ENCODE measurements at regions not wholly inside any gene's neighbourhood (a gene's known extent, or its start where the extent isn't known, plus 50 kb on each side); places are given as distances from the start of the nearest gene placed in this dataset.

DNA sequence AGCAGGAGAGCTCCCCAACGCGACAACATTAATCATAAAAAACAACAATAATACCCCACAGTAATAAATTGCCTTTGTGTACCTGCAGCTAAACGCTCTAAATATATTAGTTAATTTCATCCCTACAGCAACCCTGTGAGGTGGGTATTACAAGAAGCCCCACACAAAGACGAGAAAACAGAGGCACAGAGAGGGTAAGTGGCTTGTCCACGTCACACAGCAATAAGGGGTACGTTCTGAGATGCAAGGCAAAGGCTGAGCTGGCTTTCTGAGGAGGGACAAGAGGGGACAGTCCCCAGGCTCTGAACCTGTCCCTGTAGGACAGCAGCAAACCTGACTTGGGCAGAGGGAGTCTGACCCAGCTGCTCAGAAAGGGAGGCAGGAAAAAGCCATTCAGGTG is 78.2 kb downstream of the NCOR2 start:
- no peak for DNase-seq

GRCh38 chr12:124488520-124488919 is 78.9 kb downstream of the NCOR2 start:
- no peak for DNase-seq

- DNase-seq, result no peak
Observed at GRCh38 chr12:124487834-124488165, 79.6 kb downstream of the NCOR2 start.

GRCh38 chr12:124487066-124487833 is 80.2 kb downstream of the NCOR2 start:
- DNase-seq, result no peak

DNA sequence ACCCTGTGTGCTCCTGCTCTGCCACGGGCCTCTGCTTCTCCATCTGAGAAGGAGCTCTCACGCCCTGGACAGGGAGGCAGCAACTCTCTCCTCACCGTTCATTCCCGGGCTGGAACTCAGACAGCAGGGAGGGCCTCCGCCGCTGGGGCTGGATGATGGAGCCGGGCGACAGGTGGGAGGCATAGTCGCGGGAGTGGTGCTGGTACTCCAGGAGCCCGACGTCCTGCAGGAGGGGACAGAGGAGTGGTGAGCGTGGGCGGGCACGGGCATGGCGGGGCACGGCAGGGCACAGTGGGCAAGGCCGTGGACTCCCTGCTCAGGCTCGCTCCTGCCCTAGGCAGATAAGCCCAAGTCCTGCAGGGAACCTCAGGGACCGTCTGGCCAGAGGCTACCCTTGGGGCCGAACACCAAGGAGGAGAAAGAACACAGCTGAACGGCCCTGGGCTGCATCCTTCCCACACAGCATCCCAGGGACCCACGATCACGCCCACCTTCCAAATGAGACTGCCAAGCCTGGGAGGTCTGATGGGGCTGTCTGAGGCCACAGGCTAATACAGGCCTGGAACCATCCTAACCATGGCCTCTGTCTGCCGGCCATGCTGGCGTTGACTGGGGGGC is 81.0 kb downstream of the NCOR2 start:
- DNase-seq, result no peak

- DNase-seq, result no peak
Observed at GRCh38 chr12:124485371-124485770, 82.0 kb downstream of the NCOR2 start.

DNA sequence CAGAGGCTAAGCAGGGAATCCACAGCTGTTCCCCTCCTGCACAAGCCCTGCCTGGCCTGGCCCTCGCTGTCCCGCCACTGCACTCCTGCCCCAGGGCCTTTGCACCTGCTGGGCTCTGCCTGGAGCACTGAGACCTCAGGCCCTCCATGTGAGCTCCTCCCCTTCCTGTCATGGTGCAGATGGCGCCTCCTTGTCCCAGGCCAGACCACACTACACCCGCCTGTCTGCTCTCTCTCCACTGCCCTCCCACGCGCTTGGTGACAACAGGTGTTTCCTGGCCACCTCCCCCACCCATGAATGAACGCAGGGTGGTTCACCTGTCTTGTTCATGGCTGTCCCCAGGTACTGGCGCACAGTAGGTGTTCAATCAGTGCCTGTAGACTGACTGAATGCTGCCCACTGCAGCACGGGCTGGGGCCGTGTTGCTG is 82.9 kb downstream of the NCOR2 start:
- DNase-seq, result no peak

DNA sequence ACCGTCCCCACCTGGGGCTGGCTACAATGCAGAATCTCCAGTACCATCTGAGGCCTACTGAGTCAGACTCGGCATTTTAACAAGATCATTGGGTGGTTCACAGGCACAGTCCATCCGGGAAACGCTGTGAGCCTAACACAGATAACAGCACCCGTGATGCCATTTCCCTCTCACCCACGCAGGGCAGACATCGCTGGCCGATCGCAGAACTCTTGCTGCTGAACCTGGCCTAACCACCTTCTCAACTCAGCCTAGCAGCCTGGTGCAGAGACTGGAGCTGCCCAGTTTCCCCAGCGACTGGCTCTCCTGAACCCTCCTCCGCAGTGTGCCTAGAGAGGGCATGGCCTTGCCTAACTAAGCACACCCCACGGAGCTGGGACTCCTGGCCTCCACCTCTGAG is 83.3 kb downstream of the NCOR2 start:
- DNase-seq, result no peak

DNA sequence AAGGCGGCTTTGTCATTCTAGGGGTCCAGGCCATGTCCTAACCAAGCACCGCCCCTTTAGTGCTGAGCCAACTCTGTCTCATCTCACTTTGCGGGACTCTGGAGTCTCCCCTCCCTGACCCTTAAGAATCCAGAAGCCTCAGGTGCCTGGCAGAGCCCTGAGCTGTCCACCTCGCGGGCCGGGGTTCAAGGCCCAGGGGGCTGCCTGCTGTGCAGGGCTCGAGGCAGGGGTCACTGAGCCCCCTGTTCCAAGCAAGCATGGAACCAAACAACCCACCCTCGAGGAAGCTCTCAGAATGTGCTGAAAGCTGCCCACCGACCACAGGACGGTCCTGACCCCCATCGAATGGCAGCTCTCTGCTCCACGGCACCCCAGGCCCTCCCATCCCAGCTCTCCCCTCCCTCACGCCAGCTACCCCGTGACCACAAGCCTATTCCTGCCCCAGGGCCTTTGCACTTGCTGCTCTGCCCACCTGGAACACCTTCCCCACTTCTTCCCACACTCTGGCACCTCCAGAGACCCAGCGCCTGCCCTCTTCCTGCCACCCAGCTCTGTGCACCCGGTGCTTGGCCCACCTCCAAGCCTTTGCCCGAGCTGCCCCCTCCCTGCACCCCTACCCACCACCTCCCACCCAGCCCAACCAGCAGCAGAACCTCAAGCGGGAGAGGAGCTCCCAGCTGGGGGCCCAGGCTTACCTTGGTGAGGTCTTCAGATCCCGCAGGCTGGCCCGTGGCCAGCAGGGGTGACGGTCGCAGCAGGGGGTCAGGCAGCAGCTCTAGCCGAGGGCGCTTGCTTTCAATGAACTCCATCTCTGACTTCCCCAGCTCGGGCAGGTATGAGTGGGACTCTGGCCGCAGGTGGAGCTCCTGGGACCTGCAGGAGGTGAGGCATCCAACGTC is 84.3 kb downstream of the NCOR2 start:
- DNase-seq, result no peak

- no peak for DNase-seq
Observed at GRCh38 chr12:124482567-124482893, 84.9 kb downstream of the NCOR2 start.

- no peak for DNase-seq
Observed at GRCh38 chr12:124481772-124482566, 85.4 kb downstream of the NCOR2 start.

- no peak for DNase-seq
Observed at GRCh38 chr12:124481257-124481750, 86.1 kb downstream of the NCOR2 start.

DNA sequence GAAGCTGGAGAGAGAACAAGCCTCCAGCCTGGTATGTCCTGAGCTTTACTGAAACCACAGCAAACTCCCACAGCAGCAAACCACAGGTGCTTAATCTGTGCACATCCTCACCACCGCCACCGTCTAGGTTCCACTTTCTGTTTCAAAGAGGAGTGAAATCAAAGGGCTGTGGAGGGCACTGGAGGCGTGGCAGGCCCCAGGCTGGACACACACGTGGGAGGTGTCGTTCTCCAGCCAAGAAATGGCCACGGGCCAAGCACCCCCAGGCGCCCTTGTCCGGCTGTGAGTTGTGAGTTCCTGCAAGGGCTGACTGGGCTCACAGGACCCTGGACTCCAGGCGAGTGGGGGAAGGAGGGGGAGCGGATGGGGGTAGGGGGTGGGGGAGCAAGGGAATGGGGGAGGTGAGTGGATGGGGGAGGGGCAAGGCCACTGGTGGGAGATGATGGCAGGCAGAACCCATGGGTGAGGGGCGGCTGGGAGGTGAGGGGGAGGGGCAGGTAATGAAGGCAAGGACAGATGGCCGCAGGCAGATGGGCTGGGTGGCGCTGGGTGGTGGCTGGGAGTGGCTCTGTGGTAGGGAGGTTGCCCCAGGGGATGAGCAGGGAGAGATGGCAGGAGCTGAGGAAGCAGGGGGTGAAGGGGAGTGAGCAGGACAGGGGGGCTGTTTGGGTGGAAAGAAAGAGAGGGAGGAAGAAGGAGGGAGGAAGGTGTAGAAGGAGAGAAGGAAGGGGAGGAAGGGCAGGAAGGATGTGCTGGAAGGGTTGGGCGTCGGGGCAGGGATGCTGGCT is 86.7 kb downstream of the NCOR2 start:
- DNase-seq, result peak in 1 of 2 donors; percentile 28

DNA sequence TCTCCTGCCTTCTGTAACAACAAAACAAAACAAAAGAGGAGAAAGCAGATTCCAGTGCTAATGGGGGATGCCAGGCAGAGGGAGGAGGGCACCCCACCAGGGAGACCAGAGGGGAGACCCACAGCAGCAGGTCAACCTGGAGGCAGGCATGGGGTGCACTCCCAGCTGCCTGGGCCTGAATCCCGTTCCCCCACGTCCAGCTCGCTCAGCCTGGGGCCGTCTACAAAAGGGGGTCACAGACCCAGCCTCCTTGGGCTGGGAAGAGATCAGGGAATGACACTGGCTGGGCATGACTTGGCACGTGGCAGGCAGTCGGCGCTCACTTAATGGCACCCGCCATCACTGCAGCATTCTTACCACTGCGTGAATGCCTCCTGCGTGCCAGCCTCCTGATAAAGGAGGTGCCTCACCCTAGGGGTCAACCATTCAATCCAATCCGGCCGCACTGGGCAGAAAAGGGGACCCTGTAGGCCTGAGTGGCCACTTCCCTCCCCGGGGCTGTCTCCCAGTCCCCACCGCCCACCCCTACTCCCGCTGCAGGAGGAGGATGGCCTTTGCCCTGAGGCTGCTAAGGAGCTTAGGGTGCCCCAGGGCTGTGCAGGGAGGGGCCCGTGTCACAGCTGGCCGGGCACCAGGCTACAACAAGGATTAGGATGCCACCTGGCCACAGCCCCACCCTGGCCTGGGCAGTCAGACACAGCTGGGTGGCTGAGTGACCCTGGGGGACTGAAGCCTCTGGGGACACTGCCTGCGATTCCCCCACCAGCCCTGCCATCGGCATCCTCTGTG is 87.5 kb downstream of the NCOR2 start:
- DNase-seq, result no peak

DNA sequence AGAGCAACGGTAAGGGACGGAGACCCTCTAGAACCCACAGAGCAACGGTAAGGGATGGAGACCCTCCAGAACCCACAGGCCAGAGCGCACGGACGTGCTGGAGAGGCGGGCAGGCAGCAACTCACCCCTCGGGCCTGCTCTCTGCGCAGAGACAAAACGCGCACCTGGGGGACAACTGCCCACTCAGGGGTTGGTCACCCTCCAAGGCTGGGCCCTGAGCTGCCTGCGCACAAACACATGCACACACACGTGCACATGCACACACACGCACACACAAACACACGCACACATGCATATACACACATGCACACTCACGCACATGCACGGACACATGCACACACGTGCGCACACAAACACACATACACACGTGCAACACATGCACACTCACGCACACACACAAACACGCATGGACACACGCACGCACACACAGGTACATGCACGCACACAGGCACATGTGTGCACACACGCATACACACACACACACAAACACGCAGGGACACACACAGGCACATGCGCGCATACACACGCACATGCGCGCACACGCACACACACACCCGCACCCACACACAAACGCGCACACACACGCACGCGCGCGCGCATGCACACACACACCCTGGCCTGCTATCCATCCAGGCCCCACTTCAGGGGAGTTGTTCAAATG is 88.3 kb downstream of the NCOR2 start:
- no peak for DNase-seq

- no peak for DNase-seq
Observed at GRCh38 chr12:124478416-124478815, 89.0 kb downstream of the NCOR2 start.

DNA sequence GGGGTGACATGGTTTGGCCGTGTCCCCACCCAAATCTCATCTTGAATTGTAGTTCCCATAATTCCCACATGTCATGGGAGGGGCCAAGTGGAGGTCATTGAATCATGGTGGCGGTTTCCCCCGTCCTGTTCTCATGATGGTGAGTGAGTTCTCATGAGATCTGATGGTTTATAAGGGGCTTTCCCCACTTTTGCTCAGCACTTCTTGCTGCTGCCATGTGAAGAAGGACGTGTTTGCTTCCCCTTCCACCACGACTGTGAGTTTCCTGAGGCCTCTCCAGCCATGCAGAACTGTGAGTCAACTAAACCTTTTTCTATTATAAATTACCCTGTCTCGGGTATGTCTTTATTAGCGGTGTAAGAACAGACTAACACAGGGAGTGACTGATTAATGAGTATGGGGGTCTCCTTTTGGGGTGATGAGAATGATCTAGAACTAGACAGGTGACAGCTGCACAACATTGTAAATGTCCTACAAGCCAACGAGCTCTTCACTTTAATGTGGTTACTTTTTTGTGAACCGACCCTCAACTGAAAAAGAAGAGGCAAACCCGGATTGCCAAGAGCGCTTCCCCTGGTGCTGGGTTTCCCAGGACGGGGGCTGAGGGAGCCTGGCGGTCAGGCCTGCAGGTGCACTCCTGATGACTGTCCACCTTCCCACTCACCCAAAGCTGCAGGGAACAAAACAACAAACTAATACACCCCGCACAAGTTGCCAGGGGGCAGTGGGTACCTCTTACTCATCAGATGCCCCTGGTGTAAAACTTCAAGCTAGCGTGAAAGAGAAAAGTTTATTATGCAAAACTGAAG is 90.1 kb downstream of the NCOR2 start:
- peak; percentile 56 to 63 for DNase-seq

DNA sequence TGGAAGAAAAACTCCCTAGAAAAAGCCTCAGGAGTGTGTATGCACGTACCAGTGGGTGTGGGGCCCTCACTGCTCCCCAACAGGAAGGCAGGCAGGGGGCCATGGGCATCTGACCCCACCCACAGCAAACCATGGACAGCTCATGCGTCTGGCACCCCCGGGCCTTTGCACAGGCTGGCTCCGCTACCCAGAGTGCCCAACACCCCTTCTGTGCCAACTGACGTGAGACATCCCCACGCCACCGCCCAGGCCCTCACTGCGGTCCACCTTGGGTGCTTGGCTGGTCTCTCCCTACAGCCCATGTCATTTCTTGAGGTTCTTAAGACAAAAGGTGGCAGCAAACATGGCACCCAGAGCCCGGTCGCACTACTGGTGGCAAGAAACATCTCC is 91.4 kb downstream of the NCOR2 start:
- DNase-seq, result no peak

DNA sequence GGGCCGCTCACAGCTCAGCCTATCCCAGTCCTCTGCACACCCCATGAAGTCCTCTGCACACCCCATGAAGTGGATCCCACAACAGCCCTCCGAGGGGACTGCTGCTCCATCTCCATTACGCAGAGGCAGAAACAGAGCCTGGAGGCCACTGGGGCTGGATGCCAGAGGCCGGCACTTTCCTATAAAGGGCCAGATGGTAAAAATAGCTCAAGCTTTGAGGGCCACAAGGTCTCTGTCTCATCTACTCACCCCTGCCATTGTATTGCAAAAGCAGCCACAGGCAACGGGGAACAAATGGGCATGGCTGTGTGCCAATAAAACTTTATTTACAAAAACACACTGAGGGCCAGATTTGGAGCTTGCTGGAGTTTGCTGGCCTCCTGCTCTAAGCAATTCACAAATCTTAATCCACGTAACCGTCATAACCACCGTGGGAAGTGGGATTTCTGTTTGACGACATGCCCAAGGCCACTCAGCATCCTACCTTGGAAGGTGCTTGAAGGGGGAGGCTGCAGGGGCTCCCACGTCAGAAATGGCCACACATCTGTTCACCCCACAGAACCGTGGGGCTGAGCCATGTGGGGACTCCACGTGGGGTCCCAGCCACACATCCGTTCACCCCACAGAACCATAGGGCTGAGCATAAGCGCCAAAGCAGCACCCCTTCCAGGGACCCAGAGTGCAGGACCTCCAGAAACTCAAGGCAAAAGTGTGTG is 92.0 kb downstream of the NCOR2 start:
- no peak for DNase-seq
